DND-41 (cell line): ENCODE measurements at regions not wholly inside any gene's neighbourhood (a gene's known extent, or its start where the extent isn't known, plus 50 kb on each side); places are given as distances from the start of the nearest gene placed in this dataset.

Experiments
- EZH2 ChIP-seq: IDR thresholded peaks from 3 replicates; pipeline ENCODE4 v1.6.1; 2012; ENCODE audit warnings: borderline replicate concordance, low read depth, mild to moderate bottlenecking, moderate library complexity, low read length, inconsistent platforms; ENCODE audit not compliant: severe bottlenecking
- TF ChIP-seq, protein P1 (sequence below): IDR thresholded peaks from 2 replicates; pipeline ENCODE4 v1.5.1; 2012; ENCODE audit warnings: borderline replicate concordance, low read length, moderate library complexity, mild to moderate bottlenecking; ENCODE audit not compliant: poor library complexity, severe bottlenecking; ENCODE audit errors: extremely low read depth

DNA sequence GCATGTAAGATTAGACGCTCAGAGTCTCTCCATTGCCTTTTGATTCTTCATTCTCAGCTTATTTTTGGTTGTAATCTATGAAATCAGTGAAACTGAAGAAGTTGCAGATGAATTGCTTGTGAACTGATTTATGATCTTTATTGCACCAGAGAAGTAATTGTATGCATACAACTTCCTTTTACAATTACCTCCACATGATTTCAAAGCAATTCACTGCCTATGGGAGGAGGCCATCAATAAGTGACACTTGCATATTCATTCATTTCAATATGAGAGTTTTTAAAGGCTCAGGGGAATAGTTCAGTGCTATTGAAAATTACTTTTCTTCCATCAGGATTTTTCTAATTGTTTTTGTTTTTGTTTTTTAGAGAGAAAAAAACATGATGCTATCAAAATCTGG, 222.3 kb downstream of the NKX6-1 start:
- TF ChIP-seq, protein P1, sequence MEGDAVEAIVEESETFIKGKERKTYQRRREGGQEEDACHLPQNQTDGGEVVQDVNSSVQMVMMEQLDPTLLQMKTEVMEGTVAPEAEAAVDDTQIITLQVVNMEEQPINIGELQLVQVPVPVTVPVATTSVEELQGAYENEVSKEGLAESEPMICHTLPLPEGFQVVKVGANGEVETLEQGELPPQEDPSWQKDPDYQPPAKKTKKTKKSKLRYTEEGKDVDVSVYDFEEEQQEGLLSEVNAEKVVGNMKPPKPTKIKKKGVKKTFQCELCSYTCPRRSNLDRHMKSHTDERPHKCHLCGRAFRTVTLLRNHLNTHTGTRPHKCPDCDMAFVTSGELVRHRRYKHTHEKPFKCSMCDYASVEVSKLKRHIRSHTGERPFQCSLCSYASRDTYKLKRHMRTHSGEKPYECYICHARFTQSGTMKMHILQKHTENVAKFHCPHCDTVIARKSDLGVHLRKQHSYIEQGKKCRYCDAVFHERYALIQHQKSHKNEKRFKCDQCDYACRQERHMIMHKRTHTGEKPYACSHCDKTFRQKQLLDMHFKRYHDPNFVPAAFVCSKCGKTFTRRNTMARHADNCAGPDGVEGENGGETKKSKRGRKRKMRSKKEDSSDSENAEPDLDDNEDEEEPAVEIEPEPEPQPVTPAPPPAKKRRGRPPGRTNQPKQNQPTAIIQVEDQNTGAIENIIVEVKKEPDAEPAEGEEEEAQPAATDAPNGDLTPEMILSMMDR, result no peak
- no peak for TF ChIP-seq EZH2
